ENCODE measurements at regions not wholly inside any gene's neighbourhood (a gene's known extent, or its start where the extent isn't known, plus 50 kb on each side); places are given as distances from the start of the nearest gene placed in this dataset.

GRCh38 chr2:19228715-19229114 lies 129.7 kb downstream of the OSR1 start:
- no peak overlapping the region for H3K4me3 ChIP-seq (ENCODE audit: low read depth, low read length)
- no peak for DNase-seq (ENCODE audit: low read depth)
- TF ChIP-seq CTCF (IDR thresholded peaks at IDR 0.05; ENCODE audit: control insufficient read depth, extremely low read depth, insufficient read depth) = no peak

- TF ChIP-seq CTCF (IDR thresholded peaks at IDR 0.05; ENCODE audit: control insufficient read depth, extremely low read depth, insufficient read depth) = no peak
- DNase-seq (ENCODE audit: low read depth) = no peak
- no peak overlapping the region for H3K4me3 ChIP-seq (ENCODE audit: low read depth, low read length)
These were observed 130.2 kb downstream of the OSR1 start for GRCh38 chr2:19228181-19228593.

GRCh38 chr2:19226871-19227270 lies 131.6 kb downstream of the OSR1 start:
- TF ChIP-seq CTCF (IDR thresholded peaks at IDR 0.05; ENCODE audit: control insufficient read depth, extremely low read depth, insufficient read depth) = no peak
- no peak overlapping the region for H3K4me3 ChIP-seq (ENCODE audit: low read depth, low read length)
- no peak for DNase-seq (ENCODE audit: low read depth)

GRCh38 chr2:19226386-19226785 lies 132.0 kb downstream of the OSR1 start:
- no peak for DNase-seq (ENCODE audit: low read depth)
- no peak for TF ChIP-seq CTCF (IDR thresholded peaks at IDR 0.05; ENCODE audit: control insufficient read depth, extremely low read depth, insufficient read depth)
- H3K4me3 ChIP-seq (ENCODE audit: low read depth, low read length) = no peak overlapping the region

GRCh38 chr2:19225931-19226330 lies 132.5 kb downstream of the OSR1 start:
- no peak overlapping the region for H3K4me3 ChIP-seq (ENCODE audit: low read depth, low read length)
- no peak for DNase-seq (ENCODE audit: low read depth)
- no peak for TF ChIP-seq CTCF (IDR thresholded peaks at IDR 0.05; ENCODE audit: control insufficient read depth, extremely low read depth, insufficient read depth)

- no peak for DNase-seq (ENCODE audit: low read depth)
- H3K4me3 ChIP-seq (ENCODE audit: low read depth, low read length) = no peak overlapping the region
- no peak for TF ChIP-seq CTCF (IDR thresholded peaks at IDR 0.05; ENCODE audit: control insufficient read depth, extremely low read depth, insufficient read depth)
These were observed 133.3 kb downstream of the OSR1 start for GRCh38 chr2:19225126-19225525.

- DNase-seq (ENCODE audit: low read depth) = no peak
- no peak for TF ChIP-seq CTCF (IDR thresholded peaks at IDR 0.05; ENCODE audit: control insufficient read depth, extremely low read depth, insufficient read depth)
- H3K4me3 ChIP-seq (ENCODE audit: low read depth, low read length) = no peak overlapping the region
These were observed 133.9 kb downstream of the OSR1 start for GRCh38 chr2:19224486-19224885.
